ENCODE measurements at regions not wholly inside any gene's neighbourhood (a gene's known extent, or its start where the extent isn't known, plus 50 kb on each side); places are given as distances from the start of the nearest gene placed in this dataset.
"Not testable (repeated sequence)": the region's sequence is repeated elsewhere in the genome, so short reads cannot be mapped to it uniquely, and the experiment has no call there.

DNA sequence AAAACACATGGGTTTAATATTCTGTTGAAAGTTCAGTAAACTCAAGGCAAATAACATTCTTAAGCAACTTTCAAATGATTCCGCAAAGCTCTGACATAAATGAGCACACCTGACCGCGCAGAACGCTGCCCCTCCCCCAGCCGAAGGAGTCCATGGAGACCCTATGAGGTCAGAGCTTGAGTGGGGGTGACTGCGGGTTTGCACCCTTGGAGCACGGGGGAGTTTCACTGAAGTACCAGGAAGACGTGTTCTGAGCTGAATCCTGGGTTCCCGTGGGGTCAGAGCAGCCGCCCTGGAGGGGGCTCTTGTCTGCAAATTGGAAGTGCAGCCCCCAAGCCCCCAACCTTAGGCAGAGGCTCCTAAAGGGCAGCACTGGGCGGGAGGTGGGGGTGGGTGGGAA is 324.1 kb upstream of the SFSWAP start:
- no peaks in the 10 kb centered on the region for H3K9me3 Mint-ChIP-seq
- peak overlapping the region in 1 of 2 donors; percentile 27 for H3K27ac Mint-ChIP-seq
- ATAC-seq (no peak), DNase-seq (no peak)
- H3K4me3 Mint-ChIP-seq: no peak overlapping the region
- H3K4me1 Mint-ChIP-seq: peaks cover 8% of the 10 kb centered on the region
- peaks cover 8% of the 10 kb centered on the region for H3K27me3 Mint-ChIP-seq

DNA sequence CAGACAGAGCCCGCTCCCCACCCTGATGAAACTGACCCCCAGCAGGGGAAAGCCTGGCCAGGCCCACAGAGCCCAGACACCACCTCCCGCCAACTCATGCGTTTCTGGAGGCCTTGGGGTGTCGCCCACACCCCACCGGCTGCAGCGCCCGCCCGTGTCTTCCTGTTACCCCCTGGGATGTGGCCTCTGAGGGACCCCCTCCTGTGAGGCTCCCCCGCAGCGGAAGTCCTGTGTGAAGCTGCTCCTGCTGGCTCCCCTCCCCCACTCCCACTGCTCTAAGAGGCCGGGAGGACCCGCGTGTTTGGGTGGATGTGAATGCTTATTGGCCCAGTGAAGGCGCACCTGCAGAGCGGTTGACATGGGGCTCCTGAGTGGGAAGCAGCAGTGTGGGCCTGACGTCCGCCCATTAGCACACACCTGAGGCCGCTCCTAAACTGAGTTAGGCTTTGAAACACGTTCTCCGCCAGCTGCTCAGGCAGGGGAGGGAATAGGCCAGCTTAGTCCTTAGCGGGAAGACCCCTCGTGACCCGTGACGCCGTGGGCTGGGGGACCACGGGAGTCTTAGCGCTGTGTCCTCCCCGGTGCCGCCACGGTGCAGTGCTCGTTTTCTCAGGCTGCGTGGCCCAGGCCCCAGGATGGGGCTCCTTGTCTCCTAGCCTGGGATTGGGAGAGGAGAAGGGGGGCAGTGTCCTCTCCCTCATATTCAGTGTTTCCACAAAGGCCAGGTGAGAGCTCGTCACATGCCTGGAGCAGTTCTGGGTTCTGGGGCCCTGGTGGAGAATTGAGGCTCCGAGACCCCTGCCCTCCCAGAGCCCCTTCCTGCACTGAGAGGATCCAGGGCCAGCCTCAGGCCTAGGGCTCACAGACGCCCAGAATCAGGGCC is 323.4 kb upstream of the SFSWAP start:
- H3K9me3 Mint-ChIP-seq: no peaks in the 10 kb centered on the region
- peaks cover 8% of the 10 kb centered on the region for H3K4me1 Mint-ChIP-seq
- H3K27me3 Mint-ChIP-seq: peaks cover 8% of the 10 kb centered on the region
- ATAC-seq (no peak), DNase-seq (no peak)
- H3K4me3 Mint-ChIP-seq: no peak overlapping the region
- H3K27ac Mint-ChIP-seq: no peak overlapping the region

DNA sequence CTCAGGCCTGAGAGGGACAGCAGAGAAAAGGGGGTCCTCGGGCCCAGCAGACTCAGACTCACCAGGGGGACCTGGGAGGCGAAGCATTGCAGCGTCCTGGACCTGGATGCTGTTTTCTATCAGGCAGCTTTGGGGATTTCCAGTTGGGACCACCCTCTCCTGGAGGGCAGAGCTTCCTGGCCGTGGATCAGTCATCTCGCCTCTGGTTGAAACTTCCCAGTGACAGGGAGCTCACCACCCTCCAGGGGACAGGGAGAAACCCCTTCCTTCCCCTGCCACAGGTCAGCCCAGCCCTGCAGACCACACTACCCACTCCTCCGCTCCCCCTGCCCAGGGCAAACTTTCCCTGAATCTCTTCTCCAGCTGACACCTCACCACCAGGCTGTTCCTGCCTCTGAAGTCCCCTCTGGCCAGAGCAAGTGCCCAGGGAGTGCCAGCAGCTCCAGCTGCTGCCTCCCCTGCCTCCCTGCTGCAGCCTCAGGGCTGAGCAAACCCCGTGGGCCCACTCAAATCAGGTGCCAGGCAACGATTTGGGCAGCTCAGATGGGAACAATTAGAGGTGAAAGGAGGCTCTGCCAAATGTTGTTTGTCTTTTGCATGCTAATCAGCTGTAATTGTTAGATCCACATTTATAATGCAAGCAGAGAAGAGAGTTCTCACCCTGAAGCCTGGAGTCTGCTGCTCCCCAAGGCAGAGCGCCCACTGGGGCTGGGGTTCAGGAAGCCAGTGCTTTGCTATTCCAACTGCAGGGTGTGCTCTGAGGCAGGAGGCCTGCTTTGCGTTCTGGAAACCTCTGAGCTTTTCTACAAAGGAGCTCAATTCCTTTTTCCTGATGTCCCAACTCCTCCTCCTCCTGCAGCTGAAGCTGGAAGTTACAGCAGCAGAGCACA is 322.5 kb upstream of the SFSWAP start:
- H3K27ac Mint-ChIP-seq: peak overlapping the region in 1 of 2 donors; percentile 93
- not testable (repeated sequence) for H3K4me3 Mint-ChIP-seq, DNase-seq, H3K9me3 Mint-ChIP-seq, H3K27me3 Mint-ChIP-seq, ATAC-seq, H3K4me1 Mint-ChIP-seq

GRCh38 chr12:131389054-131390013 is 321.6 kb upstream of the SFSWAP start:
- no peaks in the 10 kb centered on the region for H3K9me3 Mint-ChIP-seq
- no peak overlapping the region for H3K27ac Mint-ChIP-seq
- H3K27me3 Mint-ChIP-seq: no peaks in the 10 kb centered on the region
- peaks cover 8% of the 10 kb centered on the region for H3K4me1 Mint-ChIP-seq
- H3K4me3 Mint-ChIP-seq: no peak overlapping the region
- DNase-seq (no peak), ATAC-seq (no peak)

DNA sequence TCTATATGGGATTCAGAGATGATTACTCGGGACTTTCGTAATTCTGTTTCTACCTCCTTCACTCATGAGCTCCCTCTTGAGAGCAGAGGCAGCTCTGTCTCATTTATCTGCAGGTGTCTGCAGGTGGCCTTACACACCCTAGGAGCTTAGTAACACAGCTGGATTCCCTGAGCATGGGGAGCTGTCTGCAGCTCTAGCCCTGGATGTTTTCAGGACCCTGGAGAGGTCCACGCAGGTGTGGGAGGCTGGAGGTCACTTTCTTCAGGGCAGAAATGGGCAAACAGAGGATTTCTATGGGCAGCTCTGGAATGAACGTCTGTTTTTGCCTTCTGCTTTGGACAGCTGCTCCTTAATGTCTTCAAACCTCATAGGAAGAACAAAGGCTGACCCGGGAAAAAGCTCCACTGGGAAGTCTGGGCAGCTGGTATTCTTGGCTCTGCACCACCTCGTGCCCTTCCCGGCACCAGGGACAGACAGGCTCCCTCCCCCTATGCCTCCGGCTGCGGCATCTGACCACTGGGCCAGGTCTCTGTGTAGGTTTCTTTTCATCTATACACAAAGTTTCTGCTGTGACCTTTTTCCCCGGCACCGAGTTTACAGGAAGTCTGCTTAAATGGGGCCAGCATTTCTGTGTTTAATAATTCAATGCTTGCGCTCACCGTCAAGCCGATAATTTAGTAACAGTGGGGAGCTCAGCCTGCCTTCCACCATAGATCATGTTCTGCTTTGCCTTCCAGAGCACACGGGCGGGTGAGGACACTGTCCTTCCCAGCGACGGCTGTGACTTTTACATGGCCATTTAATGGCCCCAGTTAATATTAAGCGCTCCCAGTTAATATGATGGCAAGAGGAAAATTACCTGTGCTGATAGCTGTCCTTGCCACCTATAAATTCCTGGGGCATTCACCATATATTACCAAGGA is 320.2 kb upstream of the SFSWAP start:
- Mint-ChIP-seq H3K27ac (no peak overlapping the region), H3K4me1 (peaks cover 8% of the 10 kb centered on the region), H3K4me3 (no peak overlapping the region), H3K27me3 (no peaks in the 10 kb centered on the region), H3K9me3 (no peaks in the 10 kb centered on the region)
- no peak for DNase-seq
- ATAC-seq: no peak

DNA sequence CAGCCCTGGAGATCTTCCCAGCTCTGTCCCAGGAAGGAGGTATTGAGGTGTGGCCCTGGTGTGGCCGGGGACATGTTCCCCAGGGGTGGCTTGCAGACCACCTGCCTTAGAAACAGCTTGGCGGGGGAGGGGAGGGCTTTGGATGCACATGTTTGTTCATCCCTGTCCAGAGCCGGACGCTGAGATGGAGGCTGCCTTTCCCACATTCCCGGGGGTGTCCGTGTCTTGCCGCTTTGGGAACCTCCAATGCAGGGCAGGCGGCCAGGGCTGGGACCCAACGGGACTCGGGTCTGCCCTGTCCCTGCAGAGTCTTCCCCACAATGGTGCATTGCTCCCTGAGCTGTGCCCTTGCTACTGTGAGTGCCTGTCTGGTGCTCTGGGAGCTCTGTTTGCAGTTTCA is 319.5 kb upstream of the SFSWAP start:
- DNase-seq (no peak), ATAC-seq (no peak)
- Mint-ChIP-seq H3K27me3 (no peaks in the 10 kb centered on the region), H3K27ac (no peak overlapping the region), H3K4me1 (peaks cover 8% of the 10 kb centered on the region), H3K4me3 (no peak overlapping the region), H3K9me3 (no peaks in the 10 kb centered on the region)

GRCh38 chr12:131394752-131395151 is 316.1 kb upstream of the SFSWAP start:
- not testable (repeated sequence) for H3K27ac Mint-ChIP-seq, H3K27me3 Mint-ChIP-seq, H3K4me3 Mint-ChIP-seq, DNase-seq, ATAC-seq, H3K4me1 Mint-ChIP-seq
- peaks cover 5 to 15% of the 10 kb centered on the region in 2 donors for H3K9me3 Mint-ChIP-seq

GRCh38 chr12:131395209-131395684 is 315.6 kb upstream of the SFSWAP start:
- ATAC-seq, DNase-seq, H3K27me3 Mint-ChIP-seq, H3K4me1 Mint-ChIP-seq, H3K27ac Mint-ChIP-seq, H3K4me3 Mint-ChIP-seq: not testable (repeated sequence)
- H3K9me3 Mint-ChIP-seq: peaks cover 5 to 15% of the 10 kb centered on the region in 2 donors

DNA sequence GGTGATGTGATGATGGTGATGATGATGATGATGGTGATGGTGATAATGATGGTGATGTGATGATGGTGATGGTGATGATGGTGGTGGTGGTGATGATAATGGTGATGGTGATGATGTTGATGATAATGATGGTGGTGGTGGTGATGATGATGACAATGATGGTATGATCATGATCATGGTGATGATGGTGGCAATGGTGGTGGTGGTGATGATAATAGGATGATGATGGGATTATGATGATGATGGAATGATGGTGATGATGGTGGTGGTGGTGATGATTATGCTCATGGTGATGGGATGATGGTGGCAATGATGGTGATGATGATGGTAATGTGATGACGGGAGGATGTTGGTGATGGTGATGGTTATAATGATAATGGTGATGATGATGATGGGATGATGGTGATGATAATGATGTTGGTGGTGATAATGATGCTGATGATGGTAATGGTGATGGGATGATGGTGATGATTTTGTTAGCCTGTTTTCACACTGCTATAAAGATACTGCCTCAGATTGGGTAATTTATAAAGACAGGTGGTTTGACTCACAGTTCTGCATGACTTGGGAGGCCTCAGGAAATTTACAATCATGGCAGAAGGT is 314.8 kb upstream of the SFSWAP start:
- no peak for ATAC-seq
- Mint-ChIP-seq H3K4me3 (no peak overlapping the region), H3K4me1 (no peaks in the 10 kb centered on the region), H3K27ac (no peak overlapping the region), H3K27me3 (no peaks in the 10 kb centered on the region), H3K9me3 (peaks cover 5 to 15% of the 10 kb centered on the region in 2 donors)
- DNase-seq: no peak

GRCh38 chr12:131397493-131398181 is 313.3 kb upstream of the SFSWAP start:
- DNase-seq: no peak
- Mint-ChIP-seq H3K27me3 (no peaks in the 10 kb centered on the region), H3K4me3 (no peak overlapping the region), H3K27ac (no peak overlapping the region), H3K9me3 (peaks cover 5 to 15% of the 10 kb centered on the region in 2 donors), H3K4me1 (no peaks in the 10 kb centered on the region)
- no peak for ATAC-seq

DNA sequence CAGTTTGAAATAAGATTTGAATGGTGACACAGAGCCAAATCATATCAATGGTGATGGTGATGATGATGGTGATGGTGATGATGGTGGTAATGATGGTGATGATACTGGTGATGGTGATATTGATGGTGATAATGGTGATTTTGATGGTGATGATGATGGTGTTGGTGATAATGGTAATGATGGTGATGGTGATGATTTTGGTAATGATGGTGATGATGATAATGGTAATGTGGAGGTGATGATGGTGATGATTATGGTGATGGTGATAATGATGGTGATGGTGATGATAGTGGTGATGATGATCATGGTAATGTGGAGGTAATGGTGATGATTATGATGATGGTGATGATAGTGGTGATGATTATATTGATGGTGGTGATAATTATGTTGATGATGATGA is 311.9 kb upstream of the SFSWAP start:
- Mint-ChIP-seq H3K27ac (no peak overlapping the region), H3K9me3 (peaks cover 5 to 15% of the 10 kb centered on the region in 2 donors), H3K4me3 (no peak overlapping the region), H3K27me3 (no peaks in the 10 kb centered on the region), H3K4me1 (no peaks in the 10 kb centered on the region)
- no peak for DNase-seq
- no peak for ATAC-seq

- not testable (repeated sequence) for H3K27me3 Mint-ChIP-seq, H3K4me1 Mint-ChIP-seq, ATAC-seq, H3K27ac Mint-ChIP-seq, H3K4me3 Mint-ChIP-seq, DNase-seq
- H3K9me3 Mint-ChIP-seq: peaks cover 10 to 23% of the 10 kb centered on the region in 2 donors
Measured at GRCh38 chr12:131400668-131401294, 310.1 kb upstream of the SFSWAP start.
